Germinal center (tissue), 1 donor: ENCODE measurements at regions not wholly inside any gene's neighbourhood (a gene's known extent, or its start where the extent isn't known, plus 50 kb on each side); places are given as distances from the start of the nearest gene placed in this dataset.

Experiments used
- DNase-seq: peaks from one replicate; pipeline ENCODE4 v3.0.0; 2012; ENCODE audit warnings: mixed read lengths, low spot score

- DNase-seq = no peak
Measured at GRCh38 chr6:113147544-113147943, 709.6 kb upstream of the MARCKS start.

- DNase-seq = no peak
Measured at GRCh38 chr6:113148566-113148965, 708.6 kb upstream of the MARCKS start.

GRCh38 chr6:113149511-113149910 is 707.6 kb upstream of the MARCKS start:
- DNase-seq = no peak

- no peak for DNase-seq
Measured at GRCh38 chr6:113160306-113161017, 696.7 kb upstream of the MARCKS start.

GRCh38 chr6:113161018-113161315 is 696.2 kb upstream of the MARCKS start:
- DNase-seq = no peak

- no peak for DNase-seq
Measured at GRCh38 chr6:113162739-113163138, 694.4 kb upstream of the MARCKS start.

GRCh38 chr6:113168057-113168456 is 689.1 kb upstream of the MARCKS start:
- DNase-seq = no peak

- DNase-seq = no peak
Measured at GRCh38 chr6:113169484-113169883, 687.7 kb upstream of the MARCKS start.

GRCh38 chr6:113170454-113170853 is 686.7 kb upstream of the MARCKS start:
- no peak for DNase-seq

GRCh38 chr6:113171882-113172281 is 685.3 kb upstream of the MARCKS start:
- DNase-seq = no peak

GRCh38 chr6:113172531-113172966 is 684.6 kb upstream of the MARCKS start:
- DNase-seq = no peak

- DNase-seq = no peak
Measured at GRCh38 chr6:113178349-113178748, 678.8 kb upstream of the MARCKS start.

- no peak for DNase-seq
Measured at GRCh38 chr6:113181164-113181563, 676.0 kb upstream of the MARCKS start.

GRCh38 chr6:113182370-113183141 is 674.6 kb upstream of the MARCKS start:
- no peak for DNase-seq

- no peak for DNase-seq
Measured at GRCh38 chr6:113184291-113184690, 672.9 kb upstream of the MARCKS start.

- no peak for DNase-seq
Measured at GRCh38 chr6:113184736-113185135, 672.4 kb upstream of the MARCKS start.

GRCh38 chr6:113185299-113185698 is 671.8 kb upstream of the MARCKS start:
- no peak for DNase-seq

GRCh38 chr6:113187661-113188060 is 669.5 kb upstream of the MARCKS start:
- no peak for DNase-seq

GRCh38 chr6:113188962-113189361 is 668.2 kb upstream of the MARCKS start:
- no peak for DNase-seq

GRCh38 chr6:113190170-113190569 is 667.0 kb upstream of the MARCKS start:
- DNase-seq = no peak

GRCh38 chr6:113194090-113194489 is 663.1 kb upstream of the MARCKS start:
- no peak for DNase-seq

GRCh38 chr6:113202852-113203714 is 654.1 kb upstream of the MARCKS start:
- DNase-seq = no peak

- DNase-seq = no peak
Measured at GRCh38 chr6:113203715-113204110, 653.4 kb upstream of the MARCKS start.
